ENCODE measurements at regions not wholly inside any gene's neighbourhood (a gene's known extent, or its start where the extent isn't known, plus 50 kb on each side); places are given as distances from the start of the nearest gene placed in this dataset.
"Not testable (repeated sequence)": the region's sequence is repeated elsewhere in the genome, so short reads cannot be mapped to it uniquely, and the experiment has no call there.

DNA sequence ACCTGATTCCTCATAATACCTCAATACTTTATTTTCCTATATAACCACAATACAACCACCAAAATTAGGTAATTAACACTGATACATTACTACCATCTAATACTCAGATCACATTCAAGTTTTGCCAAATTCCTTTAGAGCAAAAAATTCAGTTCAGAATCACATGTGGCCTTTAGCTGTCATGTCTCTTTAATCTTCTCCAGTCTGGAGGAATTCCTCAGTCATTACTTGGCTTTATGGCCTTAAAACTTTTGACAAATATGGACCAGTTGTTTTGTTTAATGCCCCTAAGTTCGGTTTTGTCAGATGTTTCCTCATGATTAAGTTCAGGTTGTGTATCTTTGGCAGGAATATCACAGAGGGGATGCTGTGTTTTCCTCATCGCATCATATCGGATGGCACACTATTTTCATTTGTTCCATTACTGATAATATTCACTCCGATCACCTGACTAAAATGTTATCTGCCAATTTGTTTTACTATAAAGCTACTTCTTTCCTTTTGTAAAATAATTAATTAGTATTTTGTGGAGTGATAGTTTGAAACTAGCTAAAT lies 51.2 kb upstream of the AKIRIN2 start:
- TF ChIP-seq ZNF274 (IDR thresholded peaks at IDR 0.05; ENCODE audit: low read depth, low read length), result no peak
- H3K4me3 ChIP-seq (ENCODE audit: low read length), result no peak overlapping the region

GRCh38 chr6:87752503-87752902 lies 50.5 kb upstream of the AKIRIN2 start:
- not testable (repeated sequence) for H3K4me3 ChIP-seq (ENCODE audit: low read length)

All from GM08714 (cell line).